NT2/D1 (cell line): ENCODE measurements at regions not wholly inside any gene's neighbourhood (a gene's known extent, or its start where the extent isn't known, plus 50 kb on each side); places are given as distances from the start of the nearest gene placed in this dataset.

Source experiments
- SUZ12 ChIP-seq: IDR thresholded peaks from 2 replicates; pipeline ENCODE4 v1.6.1; 2011; ENCODE audit not compliant: insufficient read length, insufficient read depth; ENCODE audit errors: extremely low read depth
- YY1 ChIP-seq: IDR thresholded peaks from 2 replicates; pipeline ENCODE4 v1.6.1; 2011; ENCODE audit not compliant: insufficient read length, insufficient read depth
- ZNF274 ChIP-seq: IDR thresholded peaks from 2 replicates; pipeline ENCODE4 v1.6.1; 2011; ENCODE audit warnings: mild to moderate bottlenecking, low read depth, low read length

- TF ChIP-seq YY1 (no peak), SUZ12 (no peak), ZNF274 (no peak)
Measured at GRCh38 chr4:101555341-101555880, 208.1 kb upstream of the PPP3CA start.
